ENCODE measurements at regions not wholly inside any gene's neighbourhood (a gene's known extent, or its start where the extent isn't known, plus 50 kb on each side); places are given as distances from the start of the nearest gene placed in this dataset.

GRCh38 chr9:87292449-87293191 is 205.0 kb upstream of the DAPK1 start:
- H3K27me3 Mint-ChIP-seq (ENCODE audit: insufficient read depth, unreplicated experiment), result no peaks in the 10 kb centered on the region
- peaks cover 15% of the 10 kb centered on the region for H3K4me1 Mint-ChIP-seq (ENCODE audit: insufficient read depth, unreplicated experiment)
- ChIA-PET CTCF (no interaction called here), POLR2A (no interaction called here)
- DNase-seq (ENCODE audit: unreplicated experiment), result no peak
- no TSS peak for BruUV-seq (replicated peaks)
- no peaks in the 10 kb centered on the region for H3K9me3 Mint-ChIP-seq (ENCODE audit: unreplicated experiment)
- TF ChIP-seq, protein P1, sequence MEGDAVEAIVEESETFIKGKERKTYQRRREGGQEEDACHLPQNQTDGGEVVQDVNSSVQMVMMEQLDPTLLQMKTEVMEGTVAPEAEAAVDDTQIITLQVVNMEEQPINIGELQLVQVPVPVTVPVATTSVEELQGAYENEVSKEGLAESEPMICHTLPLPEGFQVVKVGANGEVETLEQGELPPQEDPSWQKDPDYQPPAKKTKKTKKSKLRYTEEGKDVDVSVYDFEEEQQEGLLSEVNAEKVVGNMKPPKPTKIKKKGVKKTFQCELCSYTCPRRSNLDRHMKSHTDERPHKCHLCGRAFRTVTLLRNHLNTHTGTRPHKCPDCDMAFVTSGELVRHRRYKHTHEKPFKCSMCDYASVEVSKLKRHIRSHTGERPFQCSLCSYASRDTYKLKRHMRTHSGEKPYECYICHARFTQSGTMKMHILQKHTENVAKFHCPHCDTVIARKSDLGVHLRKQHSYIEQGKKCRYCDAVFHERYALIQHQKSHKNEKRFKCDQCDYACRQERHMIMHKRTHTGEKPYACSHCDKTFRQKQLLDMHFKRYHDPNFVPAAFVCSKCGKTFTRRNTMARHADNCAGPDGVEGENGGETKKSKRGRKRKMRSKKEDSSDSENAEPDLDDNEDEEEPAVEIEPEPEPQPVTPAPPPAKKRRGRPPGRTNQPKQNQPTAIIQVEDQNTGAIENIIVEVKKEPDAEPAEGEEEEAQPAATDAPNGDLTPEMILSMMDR (IDR thresholded peaks at IDR 0.05; ENCODE audit: unreplicated experiment), result no peak
- H3K27ac Mint-ChIP-seq (ENCODE audit: low read depth, unreplicated experiment), result no peak overlapping the region
- intact Hi-C loops (cut with micrococcal nuclease), result no loop called here
- no peak overlapping the region for H3K4me3 Mint-ChIP-seq (ENCODE audit: unreplicated experiment)
- H3K36me3 Mint-ChIP-seq (ENCODE audit: insufficient read depth, unreplicated experiment), result no peaks in the 10 kb centered on the region

DNA sequence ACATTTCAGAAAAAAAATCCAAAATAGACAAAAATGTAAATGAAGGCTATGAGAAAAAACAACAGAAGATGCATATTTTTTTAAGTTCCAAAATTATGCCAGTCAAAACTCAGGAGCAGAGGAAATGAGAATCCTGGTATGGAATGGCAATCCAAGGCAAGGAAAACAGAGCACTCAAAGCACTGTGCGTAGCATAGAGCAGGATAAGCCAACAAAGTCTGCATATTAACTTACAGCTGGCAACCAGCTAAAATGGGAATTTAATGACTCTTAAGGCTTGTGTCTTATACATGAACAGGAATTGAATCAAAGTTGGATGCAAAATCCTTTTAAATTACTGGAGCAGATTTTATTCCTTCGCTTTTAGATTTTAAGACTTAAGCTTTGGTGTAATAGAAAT is 203.5 kb upstream of the DAPK1 start:
- H3K4me3 Mint-ChIP-seq (ENCODE audit: unreplicated experiment), result no peak overlapping the region
- H3K9me3 Mint-ChIP-seq (ENCODE audit: unreplicated experiment), result no peaks in the 10 kb centered on the region
- H3K27me3 Mint-ChIP-seq (ENCODE audit: insufficient read depth, unreplicated experiment), result no peaks in the 10 kb centered on the region
- H3K4me1 Mint-ChIP-seq (ENCODE audit: insufficient read depth, unreplicated experiment), result peaks cover 15% of the 10 kb centered on the region
- intact Hi-C loops (cut with micrococcal nuclease), result no loop called here
- H3K27ac Mint-ChIP-seq (ENCODE audit: low read depth, unreplicated experiment), result no peak overlapping the region
- DNase-seq (ENCODE audit: unreplicated experiment), result no peak
- BruUV-seq (replicated peaks), result no TSS peak
- TF ChIP-seq, protein P1 (IDR thresholded peaks at IDR 0.05; ENCODE audit: unreplicated experiment), result no peak
- no peaks in the 10 kb centered on the region for H3K36me3 Mint-ChIP-seq (ENCODE audit: insufficient read depth, unreplicated experiment)
- ChIA-PET POLR2A (interaction anchor here (0.7 kb wide), 1 partner anchor 547 kb away, joined by 3 read pairs; no protein-coding TSS in a partner anchor), CTCF (no interaction called here)

GRCh38 chr9:87300915-87301314 is 196.8 kb upstream of the DAPK1 start:
- no peak for DNase-seq (ENCODE audit: unreplicated experiment)
- no TSS peak for BruUV-seq (replicated peaks)
- Mint-ChIP-seq H3K27me3 (ENCODE audit: insufficient read depth, unreplicated experiment) (no peaks in the 10 kb centered on the region), H3K4me3 (ENCODE audit: unreplicated experiment) (no peak overlapping the region), H3K27ac (ENCODE audit: low read depth, unreplicated experiment) (no peak overlapping the region), H3K9me3 (ENCODE audit: unreplicated experiment) (no peaks in the 10 kb centered on the region), H3K4me1 (ENCODE audit: insufficient read depth, unreplicated experiment) (no peaks in the 10 kb centered on the region), H3K36me3 (ENCODE audit: insufficient read depth, unreplicated experiment) (peaks cover 6% of the 10 kb centered on the region)
- TF ChIP-seq, protein P1 (IDR thresholded peaks at IDR 0.05; ENCODE audit: unreplicated experiment), result no peak
- intact Hi-C loops (cut with micrococcal nuclease), result no loop called here
- ChIA-PET POLR2A (interaction anchor here (1.9 kb wide), 1 partner anchor 10 kb away, joined by 5 read pairs; no protein-coding TSS in a partner anchor), CTCF (interaction anchor here (0.7 kb wide), 2 partner anchors 8 to 868 kb away, joined by 3 read pairs; no protein-coding TSS in a partner anchor)

GRCh38 chr9:87301371-87301770 is 196.3 kb upstream of the DAPK1 start:
- DNase-seq (ENCODE audit: unreplicated experiment), result no peak
- ChIA-PET POLR2A (interaction anchor here (1.9 kb wide), 1 partner anchor 11 kb away, joined by 5 read pairs; no protein-coding TSS in a partner anchor), CTCF (interaction anchor here (0.7 kb wide), 1 partner anchor 869 kb away, joined by 3 read pairs; no protein-coding TSS in a partner anchor)
- TF ChIP-seq, protein P1 (IDR thresholded peaks at IDR 0.05; ENCODE audit: unreplicated experiment), result no peak
- Mint-ChIP-seq H3K4me1 (ENCODE audit: insufficient read depth, unreplicated experiment) (no peaks in the 10 kb centered on the region), H3K27me3 (ENCODE audit: insufficient read depth, unreplicated experiment) (no peaks in the 10 kb centered on the region), H3K4me3 (ENCODE audit: unreplicated experiment) (no peak overlapping the region), H3K36me3 (ENCODE audit: insufficient read depth, unreplicated experiment) (peaks cover 6% of the 10 kb centered on the region), H3K27ac (ENCODE audit: low read depth, unreplicated experiment) (no peak overlapping the region), H3K9me3 (ENCODE audit: unreplicated experiment) (no peaks in the 10 kb centered on the region)
- no TSS peak for BruUV-seq (replicated peaks)
- intact Hi-C loops (cut with micrococcal nuclease), result no loop called here
